M059J (cell line): ENCODE measurements at regions not wholly inside any gene's neighbourhood (a gene's known extent, or its start where the extent isn't known, plus 50 kb on each side); places are given as distances from the start of the nearest gene placed in this dataset.

Source experiments
- DNase-seq: peaks from one replicate; pipeline ENCODE4 v3.0.0-alpha.2; 2012; ENCODE audit warnings: low read depth

DNA sequence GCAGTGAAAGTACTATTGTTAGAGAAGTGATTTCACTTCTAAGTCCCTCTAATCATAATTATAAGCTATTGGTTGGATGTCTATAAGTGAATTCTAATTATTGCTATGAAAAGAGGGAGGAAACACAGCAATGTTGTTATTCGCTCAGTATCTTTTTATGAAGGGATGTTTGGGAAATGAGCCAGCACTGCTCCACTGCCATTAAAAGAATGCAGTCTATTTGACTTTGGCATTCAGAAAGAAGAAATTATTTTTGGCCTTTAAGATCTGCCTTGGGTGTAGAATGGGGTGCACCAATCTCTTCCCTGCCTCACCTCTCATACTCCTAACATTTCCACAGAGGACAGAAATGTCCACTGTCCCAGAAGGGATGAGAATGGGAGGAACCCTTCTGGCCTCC, 332.0 kb downstream of the SPATA31D1 start:
- no peak for DNase-seq

DNA sequence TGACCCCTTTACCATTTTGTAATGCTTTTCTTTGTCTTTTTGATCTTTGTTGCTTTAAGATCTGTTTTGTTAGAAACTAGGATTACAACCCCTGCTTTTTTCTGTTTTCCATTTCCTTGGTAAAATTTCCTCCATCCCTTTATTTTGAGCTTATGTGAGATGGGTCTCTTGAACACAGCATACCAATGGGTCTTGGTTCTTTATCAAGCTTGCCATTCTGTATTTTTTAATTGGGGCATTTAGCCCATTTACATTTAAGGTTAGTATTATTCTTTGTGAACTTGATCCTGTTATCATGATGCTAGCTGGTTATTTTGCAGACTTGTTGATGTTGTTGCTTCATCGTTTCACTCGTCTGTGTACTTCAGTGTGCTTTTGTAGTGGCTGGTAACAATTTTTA, 337.3 kb downstream of the SPATA31D1 start:
- no peak for DNase-seq

DNA sequence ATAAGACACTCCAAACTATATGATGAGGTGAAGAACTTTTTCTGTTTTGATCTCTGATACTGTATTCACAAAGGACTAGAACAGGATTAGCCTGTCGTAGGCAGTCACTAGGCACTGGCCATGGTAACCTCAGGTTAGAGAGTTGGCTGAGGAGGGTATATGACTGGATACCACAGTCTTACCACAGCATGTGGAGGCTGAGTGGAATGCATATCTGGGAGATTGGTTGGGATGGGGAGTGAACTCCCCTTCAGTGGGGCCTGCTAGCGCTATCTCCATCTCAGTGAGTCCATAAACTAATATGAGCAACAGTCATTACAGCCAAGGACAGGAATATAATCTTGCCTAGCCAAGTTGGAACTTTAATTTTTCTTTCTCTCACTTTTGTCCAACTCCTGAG, 339.1 kb downstream of the SPATA31D1 start:
- DNase-seq = no peak

DNA sequence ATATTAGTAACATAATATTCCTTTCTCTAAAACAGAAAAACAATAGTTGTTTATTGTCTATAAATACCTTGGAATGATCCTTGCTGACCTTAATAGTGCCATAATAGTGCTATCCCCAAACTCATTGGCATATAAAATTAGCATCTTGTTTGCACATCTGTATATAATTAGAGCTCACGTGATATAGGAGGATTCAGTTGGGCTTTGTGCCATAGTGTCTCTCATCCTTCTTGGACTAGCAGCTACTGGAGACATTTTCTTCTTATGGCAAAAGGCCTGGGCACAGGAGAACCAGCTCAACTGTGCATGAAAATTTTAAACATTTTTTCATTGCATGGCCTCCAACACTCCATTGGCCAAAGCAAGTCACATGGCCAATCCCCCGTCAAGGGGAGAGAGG, 342.5 kb downstream of the SPATA31D1 start:
- no peak for DNase-seq

DNA sequence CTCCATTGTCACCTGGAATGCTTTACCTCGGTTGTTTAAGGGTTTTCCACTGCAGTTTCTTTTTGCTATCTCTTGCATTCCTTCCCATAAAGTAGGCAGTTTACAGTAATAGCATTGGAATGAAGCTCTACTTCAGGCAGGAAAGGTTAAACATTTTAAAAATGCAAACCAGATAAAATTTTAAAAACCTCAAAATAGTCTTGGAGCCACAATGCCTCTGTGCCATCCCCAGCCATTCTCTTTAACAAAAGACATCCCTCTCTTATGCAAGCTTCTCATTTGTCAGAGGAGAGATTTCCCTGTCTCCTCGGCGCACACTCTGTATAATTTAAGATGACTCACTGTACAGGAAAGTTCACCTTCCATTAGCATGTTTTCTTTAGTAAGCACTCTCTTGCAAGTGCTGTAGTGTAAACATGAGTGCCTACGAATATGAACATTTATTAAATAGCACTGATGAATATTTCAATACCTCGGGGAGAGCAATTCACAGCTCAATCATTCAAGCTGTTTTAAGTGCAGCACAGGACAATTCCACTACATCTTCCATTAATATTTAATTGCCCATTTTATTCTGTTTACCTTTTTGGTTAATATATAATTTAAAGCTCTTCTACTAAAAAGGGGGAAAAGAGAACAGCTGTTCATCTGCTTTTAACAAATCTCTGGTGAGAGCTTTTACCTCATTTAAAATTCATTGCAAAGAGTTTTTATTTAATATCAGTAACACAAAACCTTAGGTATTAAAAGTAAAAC, 343.6 kb downstream of the SPATA31D1 start:
- DNase-seq = peak; percentile 94

DNA sequence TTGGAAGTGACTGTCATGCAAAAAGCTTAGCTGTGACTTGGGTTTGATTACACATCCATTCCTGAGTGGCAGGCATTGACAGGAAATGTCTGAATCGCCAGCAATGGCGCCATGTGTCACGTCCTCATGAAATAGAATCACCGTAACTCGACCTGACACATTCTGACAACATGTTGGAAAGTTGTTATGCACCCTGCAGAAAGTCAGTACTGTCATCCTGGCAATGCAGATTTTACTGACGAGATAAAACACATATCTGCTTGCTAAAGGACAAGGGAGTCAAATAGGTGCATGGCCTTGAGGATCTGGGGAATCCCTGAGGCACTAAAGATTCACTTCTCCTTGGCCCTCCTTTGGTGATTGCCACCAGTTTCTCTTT, 344.2 kb downstream of the SPATA31D1 start:
- peak; percentile 73 for DNase-seq

DNA sequence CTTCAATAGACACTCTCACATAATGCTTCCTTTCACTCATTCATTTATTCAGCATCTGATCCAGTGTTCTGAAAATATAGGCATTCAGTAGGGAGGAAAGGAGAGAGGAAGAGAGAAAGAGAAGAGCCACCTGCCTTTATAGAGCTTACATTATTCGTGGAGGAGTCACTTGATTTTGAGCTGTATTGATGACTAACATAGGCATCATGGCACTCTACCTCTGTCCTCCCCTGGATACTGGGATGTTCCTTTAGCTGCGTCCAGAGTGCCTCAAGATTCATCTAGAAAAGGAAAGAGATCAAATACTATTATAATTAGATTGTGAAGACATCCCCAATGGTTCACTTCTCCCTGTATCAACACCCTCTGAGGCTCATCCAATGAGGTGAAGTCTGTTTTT, 345.1 kb downstream of the SPATA31D1 start:
- DNase-seq = peak; percentile 42

DNA sequence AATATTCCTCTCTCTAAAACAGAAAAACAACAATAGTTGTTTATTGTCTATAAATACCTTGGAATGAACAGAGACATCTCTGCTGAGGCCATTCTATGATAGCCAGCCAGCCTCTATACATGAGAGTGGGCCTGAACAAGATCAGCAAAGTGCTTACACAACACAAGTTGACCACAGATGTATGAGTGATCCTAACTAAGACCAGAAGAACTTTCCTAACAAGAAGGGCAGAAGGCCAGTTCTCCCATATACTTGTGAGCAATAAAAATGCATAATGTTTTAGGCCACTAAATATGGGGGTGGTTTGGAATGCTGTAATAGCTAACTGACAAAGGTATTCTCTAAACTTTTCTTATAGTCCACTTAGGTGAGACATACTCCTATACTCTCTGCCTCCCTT, 345.7 kb downstream of the SPATA31D1 start:
- peak; percentile 42 for DNase-seq

DNA sequence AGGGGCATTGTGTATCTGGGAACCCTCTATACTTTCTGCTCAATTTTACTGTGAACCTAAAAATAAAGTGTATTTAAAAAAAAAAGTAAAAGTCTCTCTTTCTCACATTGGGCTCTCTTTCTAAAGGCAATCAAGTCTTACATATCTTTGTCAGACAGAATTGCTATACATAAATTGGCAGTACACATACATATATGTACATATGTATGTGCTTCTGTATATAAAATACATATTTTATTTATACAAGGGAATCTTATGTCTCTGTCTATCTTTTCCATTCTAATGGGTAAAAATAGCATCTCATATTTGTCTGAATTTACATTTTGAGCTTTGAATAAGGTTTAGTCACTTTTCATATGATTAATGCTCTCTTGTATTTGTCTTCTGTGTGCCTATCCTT, 348.8 kb downstream of the SPATA31D1 start:
- no peak for DNase-seq

DNA sequence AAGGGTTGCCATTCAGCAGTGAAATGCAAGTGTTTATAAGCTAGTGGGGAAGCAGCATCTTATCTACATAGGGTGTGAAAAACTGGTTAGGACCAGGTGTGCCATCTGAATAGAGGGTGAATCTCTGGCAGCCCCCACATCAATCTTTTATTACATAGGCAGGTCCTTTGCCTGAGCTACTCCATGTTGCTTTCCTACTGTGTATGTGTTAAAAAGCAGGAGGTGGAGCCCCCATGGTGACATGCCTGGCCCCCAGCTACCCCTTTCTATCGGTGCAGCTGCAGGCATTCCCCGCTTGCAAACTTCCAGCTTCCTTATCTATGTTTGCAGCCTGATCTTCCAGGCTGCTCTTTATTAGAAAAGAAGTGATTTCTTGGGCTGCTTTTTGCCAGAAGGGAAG, 353.5 kb downstream of the SPATA31D1 start:
- DNase-seq = no peak

DNA sequence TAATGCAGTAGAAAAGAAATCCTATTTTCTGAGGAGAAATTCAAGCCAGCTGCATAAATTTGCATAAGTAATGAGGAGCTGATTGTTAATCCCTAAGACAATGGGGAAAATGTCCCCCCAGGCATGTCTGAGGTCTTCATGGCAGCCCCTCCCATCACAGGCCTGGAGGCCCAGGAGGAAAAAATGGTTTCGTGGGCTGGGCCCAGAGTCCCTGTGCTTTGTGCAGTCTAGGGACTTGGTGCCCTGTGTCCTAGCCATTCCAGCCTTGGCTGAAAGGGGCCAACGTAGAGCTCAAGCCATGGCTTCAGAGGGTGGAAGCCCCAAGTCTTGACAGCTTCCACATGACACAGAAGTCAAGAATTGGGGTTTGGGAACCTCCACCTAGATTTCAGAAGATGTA, 357.5 kb downstream of the SPATA31D1 start:
- DNase-seq = no peak

DNA sequence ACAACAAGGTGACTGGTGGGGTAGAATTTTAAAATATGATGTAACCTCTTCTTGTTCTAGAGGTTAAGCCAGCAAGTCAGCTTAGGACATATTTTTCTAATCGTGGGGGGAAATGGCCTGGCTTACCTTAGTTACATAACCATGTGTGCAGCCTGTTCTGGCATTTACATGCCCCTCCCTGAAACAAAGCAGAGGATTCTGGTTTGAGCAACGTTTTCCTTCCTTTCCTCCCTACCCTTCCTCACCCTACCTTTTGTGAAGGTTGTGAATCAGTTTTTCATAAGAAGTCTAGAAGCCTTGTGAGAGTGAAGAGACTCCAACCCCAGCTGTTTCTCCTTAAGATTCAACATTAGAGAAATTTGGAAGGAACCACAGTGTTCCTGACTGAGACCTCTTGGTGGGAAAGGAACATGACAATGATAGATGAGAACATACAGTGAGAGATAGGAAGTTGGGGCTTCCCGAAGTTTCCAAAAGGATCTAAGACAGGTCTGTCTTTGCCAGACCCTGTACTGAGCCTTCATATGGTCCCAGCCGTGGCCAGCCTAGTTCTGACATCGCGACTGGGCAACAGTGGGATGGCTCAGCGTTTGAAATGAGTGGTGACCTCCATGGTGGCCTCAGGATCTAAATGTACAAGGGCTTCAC, 365.2 kb downstream of the SPATA31D1 start:
- no peak for DNase-seq

DNA sequence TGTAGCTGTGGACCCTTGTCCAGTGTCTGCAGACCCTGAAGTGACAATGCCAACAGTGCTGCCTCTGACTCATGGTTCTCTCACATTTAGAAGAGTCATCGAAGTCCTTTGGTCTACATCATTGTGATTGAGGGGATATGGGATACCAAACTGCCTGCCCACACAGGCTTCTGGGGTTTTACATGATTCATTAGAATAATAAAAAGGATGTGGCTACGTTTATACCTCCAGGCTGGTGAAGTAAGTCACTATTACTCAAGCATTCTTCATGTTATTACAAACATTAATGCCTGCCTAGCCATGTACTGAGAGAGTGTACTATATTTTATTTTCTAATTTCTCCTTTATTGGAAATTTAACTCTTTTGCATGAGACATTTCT, 365.7 kb downstream of the SPATA31D1 start:
- peak; percentile 97 for DNase-seq

DNA sequence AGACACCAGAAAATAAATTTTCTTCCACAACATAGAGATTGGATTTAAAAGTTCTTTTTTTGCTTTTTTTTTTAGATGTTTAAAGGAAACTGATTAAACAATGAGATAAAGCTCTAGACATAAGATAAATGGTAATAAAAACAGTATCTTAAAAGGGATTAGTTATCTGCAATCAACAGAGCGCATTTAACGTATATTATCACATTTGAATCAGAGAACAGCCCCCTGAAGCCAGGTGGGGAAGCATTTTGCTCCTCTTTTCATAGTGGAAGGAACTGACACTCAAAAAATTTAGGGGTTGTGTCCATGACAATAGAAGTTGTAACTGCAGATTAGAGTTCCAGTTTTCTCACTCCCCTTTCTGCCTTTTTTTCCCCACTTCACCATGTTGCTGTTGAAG, 367.6 kb downstream of the SPATA31D1 start:
- no peak for DNase-seq

DNA sequence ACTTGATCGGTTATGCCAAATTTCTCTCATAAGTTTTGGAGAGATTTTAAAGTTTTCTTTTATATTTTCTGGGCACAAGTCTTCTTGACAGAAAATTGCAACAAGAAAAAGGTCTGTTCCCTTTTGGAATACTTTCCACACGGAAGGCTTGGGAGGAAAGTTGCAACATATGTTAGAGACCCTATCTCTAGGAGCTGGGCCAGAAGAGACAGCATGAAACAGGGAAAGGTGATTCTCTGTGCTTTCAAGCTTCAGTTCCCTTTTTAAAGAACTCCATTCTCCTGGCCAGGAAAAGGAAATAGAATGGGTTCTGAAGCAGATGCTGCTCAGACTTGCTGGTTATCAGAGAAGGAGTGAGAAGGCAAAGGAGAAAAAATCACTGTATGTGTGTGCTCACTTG, 368.3 kb downstream of the SPATA31D1 start:
- DNase-seq = no peak

DNA sequence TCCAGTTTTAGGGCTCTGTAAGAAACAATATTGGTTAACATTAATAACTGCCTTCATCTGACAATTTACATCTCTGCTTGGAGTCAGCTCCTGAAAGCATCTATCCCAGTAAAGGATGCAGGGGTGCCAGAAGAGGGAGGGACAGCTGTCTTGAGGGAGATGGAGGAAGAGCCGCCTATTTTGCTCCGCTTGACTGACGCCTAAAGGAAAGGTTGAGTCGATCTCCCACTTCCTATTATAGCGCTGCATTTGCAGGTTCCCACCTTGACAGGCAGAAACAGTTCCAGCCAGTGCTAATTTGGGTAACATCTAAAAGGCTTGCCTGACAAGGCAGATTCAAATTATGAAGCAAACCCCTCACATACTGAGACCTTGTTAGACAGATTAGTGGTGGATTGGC, 374.6 kb downstream of the SPATA31D1 start:
- no peak for DNase-seq

DNA sequence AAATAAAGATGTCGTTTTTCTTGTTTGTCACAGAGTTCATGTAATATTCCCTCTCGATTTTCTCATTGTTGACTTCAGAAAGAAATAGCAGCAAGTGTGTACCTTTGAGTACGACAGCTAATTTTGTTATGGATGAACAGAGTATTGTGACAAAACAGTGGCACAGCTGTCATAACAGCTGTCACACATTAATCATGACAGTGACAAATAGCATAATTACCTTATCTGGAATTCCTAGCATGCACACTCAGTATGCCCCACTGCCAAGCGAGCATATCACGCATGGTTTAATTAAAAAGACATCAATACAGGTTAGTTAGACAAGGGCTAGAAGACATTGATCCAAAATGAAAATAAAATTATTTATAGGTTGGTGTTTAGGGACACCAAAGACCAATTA, 375.1 kb downstream of the SPATA31D1 start:
- no peak for DNase-seq

DNA sequence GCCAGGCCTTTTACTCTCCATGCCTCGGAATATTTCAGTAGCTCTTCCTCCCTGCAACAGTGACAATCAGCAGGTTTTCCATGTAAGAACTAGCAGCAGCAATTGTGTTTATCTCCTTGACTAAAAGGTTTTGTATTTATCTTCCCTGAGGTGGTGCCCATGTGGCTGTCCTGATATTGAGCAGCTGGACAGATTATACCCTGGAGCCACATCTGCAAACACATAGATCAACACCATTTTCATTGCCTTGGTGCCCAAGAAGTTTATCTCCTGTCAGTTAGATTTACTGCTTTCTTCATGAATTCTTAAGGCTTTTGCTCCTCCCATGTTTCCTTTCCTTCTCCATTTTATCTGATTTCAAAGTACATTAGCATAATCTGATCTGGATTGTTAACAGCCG, 378.4 kb downstream of the SPATA31D1 start:
- DNase-seq = no peak

DNA sequence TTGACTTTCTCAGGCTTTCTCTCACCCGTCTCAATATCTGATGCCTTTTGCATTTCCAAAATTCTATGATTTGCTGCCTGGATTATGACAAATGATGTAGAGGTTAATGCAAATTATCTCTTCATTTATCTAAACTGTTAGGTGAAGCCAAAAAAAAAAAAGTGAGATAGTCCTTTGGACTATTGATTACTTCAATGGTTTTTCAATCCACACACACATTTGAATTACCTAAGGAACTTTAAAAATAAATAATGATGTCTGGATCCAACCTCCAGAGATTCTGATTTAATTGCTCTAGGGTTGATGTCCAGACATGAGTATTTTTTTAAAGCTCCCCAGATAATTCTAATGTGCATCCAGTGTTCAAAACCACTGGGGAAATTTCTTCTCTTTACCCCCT, 379.4 kb downstream of the SPATA31D1 start:
- no peak for DNase-seq

DNA sequence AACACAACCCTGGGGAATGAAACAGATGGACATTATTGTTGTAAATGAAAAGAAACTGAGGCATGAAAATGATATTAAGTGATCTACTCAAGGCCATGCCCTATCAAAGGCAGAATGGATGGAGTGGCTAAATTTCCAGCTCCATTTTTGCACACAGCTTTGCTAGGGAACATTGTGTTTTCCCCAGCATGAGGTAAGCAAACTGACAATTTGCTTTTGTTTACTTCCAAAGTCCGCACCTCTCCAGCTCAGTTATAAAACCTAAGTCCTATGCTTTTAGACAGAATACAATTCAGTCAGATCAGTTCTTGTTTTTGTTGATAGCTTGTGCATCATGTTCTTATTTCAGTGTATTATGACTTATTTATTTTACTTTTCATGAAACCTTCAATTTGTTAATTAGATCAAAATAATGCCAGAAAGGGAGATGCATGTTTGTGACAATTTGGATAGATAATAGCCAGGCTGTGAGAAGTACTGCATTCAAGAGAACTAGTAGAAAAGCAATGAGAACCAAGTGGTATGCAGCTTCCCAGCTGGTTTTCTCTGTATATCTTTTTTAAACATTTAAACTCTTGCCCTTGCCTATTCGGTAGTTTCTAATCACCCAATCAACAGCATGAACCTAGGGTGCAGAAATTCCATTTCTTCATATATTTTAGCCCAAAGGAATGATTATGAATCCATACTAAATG, 380.8 kb downstream of the SPATA31D1 start:
- DNase-seq = no peak

DNA sequence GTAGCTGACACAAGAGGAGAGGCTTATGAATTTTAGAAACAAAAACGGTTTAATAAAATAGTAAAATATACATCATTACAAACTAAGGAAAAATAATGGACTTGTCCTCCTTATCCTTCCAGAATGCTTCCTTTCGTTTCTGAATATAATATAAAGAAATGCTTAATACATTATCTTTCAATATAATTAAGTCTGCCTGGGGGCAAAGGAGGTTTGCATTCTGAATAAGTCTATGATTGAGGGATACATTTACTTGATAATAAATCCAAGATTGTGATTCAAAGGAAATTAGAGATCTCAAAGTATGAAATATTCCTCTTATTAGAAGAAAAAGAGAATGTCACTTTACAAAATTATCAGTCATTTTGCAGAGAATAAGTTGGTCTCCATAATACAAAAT, 386.5 kb downstream of the SPATA31D1 start:
- no peak for DNase-seq

DNA sequence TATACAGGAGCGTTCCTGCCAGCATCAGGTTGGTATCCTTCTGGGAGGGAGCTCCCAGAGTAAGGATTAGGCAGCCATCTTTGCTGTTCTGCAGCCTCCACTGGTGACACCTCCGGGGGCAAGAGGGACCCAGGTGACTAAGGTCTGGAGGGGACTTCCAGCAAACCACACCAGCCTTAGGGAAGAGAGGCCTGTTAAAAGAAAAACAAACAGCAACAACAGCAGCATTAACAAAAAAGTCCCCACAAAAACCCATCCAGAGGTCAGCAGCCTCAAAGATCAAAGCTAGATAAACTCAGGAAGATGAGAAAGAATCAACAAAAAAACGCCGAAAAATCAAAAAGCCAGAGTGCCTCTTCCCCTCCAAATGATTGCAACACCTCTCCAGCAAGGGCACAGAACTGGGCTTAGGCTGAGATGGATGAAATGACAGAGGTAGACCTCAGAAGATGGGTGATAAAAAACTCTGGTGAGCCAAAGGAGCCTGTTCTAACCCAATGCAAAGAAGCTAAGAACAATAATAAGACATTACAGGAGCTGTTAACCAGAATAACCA, 388.2 kb downstream of the SPATA31D1 start:
- no peak for DNase-seq
